Left ventricle myocardium inferior (tissue), 1 donor: ENCODE measurements at regions not wholly inside any gene's neighbourhood (a gene's known extent, or its start where the extent isn't known, plus 50 kb on each side); places are given as distances from the start of the nearest gene placed in this dataset.

Experiments
- DNase-seq: peaks from one replicate; pipeline ENCODE4 v3.0.0-alpha.2; 2020
- H3K27ac ChIP-seq: fragments of 200-600 bp; replicated peaks from 2 replicates; pipeline ENCODE4 v1.8.0; 2021
- H3K27me3 ChIP-seq: fragments of 200-600 bp; 2 replicates; pipeline ENCODE4 v1.8.0; 2021; ENCODE audit warnings: low read depth
- H3K36me3 ChIP-seq: fragments of 200-600 bp; 2 replicates; pipeline ENCODE4 v1.8.0; 2021
- H3K4me1 ChIP-seq: fragments of 200-600 bp; 2 replicates; pipeline ENCODE4 v1.8.0; 2021
- H3K4me3 ChIP-seq: fragments of 200-600 bp; 2 replicates; pipeline ENCODE4 v1.8.0; 2021; ENCODE audit warnings: mild to moderate bottlenecking, moderate library complexity
- H3K9me3 ChIP-seq: fragments of 200-600 bp; replicated peaks from 2 replicates; pipeline ENCODE4 v1.8.0; 2021
- CTCF ChIP-seq: fragments of 200-600 bp; IDR thresholded peaks from 2 replicates; pipeline ENCODE4 v1.8.0; 2021; ENCODE audit warnings: antibody characterized with exemption, mild to moderate bottlenecking, borderline replicate concordance
- intact Hi-C: fragments of 100-400 bp; cut with micrococcal nuclease; formaldehyde crosslinking; loops from one replicate; pipeline ENCODE4 v1.11.0; 2022
- donor health status: DM: no; HTN: yes; CAD: no; lungs with severe emphysema.

- Histone ChIP-seq H3K4me1 (no peaks in the 10 kb centered on the region), H3K4me3 (peak overlapping the region; percentile 47), H3K27ac (peak overlapping the region; percentile 61), H3K27me3 (no peaks in the 10 kb centered on the region), H3K36me3 (no peaks in the 10 kb centered on the region), H3K9me3 (peaks cover 21% of the 10 kb centered on the region)
- no peak for DNase-seq
- intact Hi-C loops, result no loop called here
- TF ChIP-seq CTCF, result no peak
Measured at GRCh38 chr20:6533761-6534479, 233.6 kb upstream of the BMP2 start.

GRCh38 chr20:6533351-6533750 is 234.1 kb upstream of the BMP2 start:
- no peak for TF ChIP-seq CTCF
- Histone ChIP-seq H3K4me1 (no peaks in the 10 kb centered on the region), H3K27me3 (no peaks in the 10 kb centered on the region), H3K36me3 (no peaks in the 10 kb centered on the region), H3K4me3 (peak overlapping the region; percentile 47), H3K9me3 (peaks cover 21% of the 10 kb centered on the region), H3K27ac (peak overlapping the region; percentile 61)
- intact Hi-C loops, result no loop called here
- DNase-seq, result no peak

GRCh38 chr20:6530779-6531315 is 236.6 kb upstream of the BMP2 start:
- Histone ChIP-seq H3K36me3 (no peaks in the 10 kb centered on the region), H3K9me3 (peaks cover 8% of the 10 kb centered on the region), H3K4me1 (no peaks in the 10 kb centered on the region), H3K27me3 (no peaks in the 10 kb centered on the region), H3K4me3 (no peak overlapping the region), H3K27ac (no peak overlapping the region)
- TF ChIP-seq CTCF, result no peak
- intact Hi-C loops, result no loop called here
- DNase-seq, result no peak

- H3K27ac ChIP-seq, result no peak overlapping the region
- H3K9me3 ChIP-seq, result peaks cover 9% of the 10 kb centered on the region
- no peaks in the 10 kb centered on the region for H3K27me3 ChIP-seq
- no peaks in the 10 kb centered on the region for H3K36me3 ChIP-seq
- no peak overlapping the region for H3K4me3 ChIP-seq
- intact Hi-C loops, result no loop called here
- TF ChIP-seq CTCF, result no peak
- no peaks in the 10 kb centered on the region for H3K4me1 ChIP-seq
- no peak for DNase-seq
Measured at GRCh38 chr20:6530254-6530653, 237.2 kb upstream of the BMP2 start.

GRCh38 chr20:6525447-6526303 is 241.8 kb upstream of the BMP2 start:
- H3K9me3 ChIP-seq, result peaks cover 54% of the 10 kb centered on the region
- no peak overlapping the region for H3K4me3 ChIP-seq
- no peaks in the 10 kb centered on the region for H3K4me1 ChIP-seq
- no peak overlapping the region for H3K27ac ChIP-seq
- no peaks in the 10 kb centered on the region for H3K36me3 ChIP-seq
- no peaks in the 10 kb centered on the region for H3K27me3 ChIP-seq
- intact Hi-C loops, result no loop called here
- no peak for TF ChIP-seq CTCF
- no peak for DNase-seq
